HFFc6 (cell line): ENCODE measurements at regions not wholly inside any gene's neighbourhood (a gene's known extent, or its start where the extent isn't known, plus 50 kb on each side); places are given as distances from the start of the nearest gene placed in this dataset.

Source experiments
- DNase-seq: peaks from one replicate; pipeline ENCODE4 v3.0.0-alpha.2; 2018
- H3K27ac Mint-ChIP-seq: 2 replicates; pipeline ENCODE4 v1.8.0; 2020; ENCODE audit warnings: mild to moderate bottlenecking, mixed read lengths
- H3K27me3 Mint-ChIP-seq: 2 replicates; pipeline ENCODE4 v1.8.0; 2021; ENCODE audit warnings: mild to moderate bottlenecking, moderate library complexity, mixed read lengths; ENCODE audit not compliant: insufficient read depth
- H3K36me3 Mint-ChIP-seq: 2 replicates; pipeline ENCODE4 v1.8.0; 2021; ENCODE audit warnings: low read depth, mixed read lengths
- H3K4me1 Mint-ChIP-seq: 2 replicates; pipeline ENCODE4 v1.8.0; 2020; ENCODE audit warnings: low read depth, mixed read lengths
- H3K4me3 Mint-ChIP-seq: 2 replicates; pipeline ENCODE4 v1.8.0; 2020; ENCODE audit warnings: mild to moderate bottlenecking, moderate library complexity, mixed read lengths
- H3K9me3 Mint-ChIP-seq: 2 replicates; pipeline ENCODE4 v1.8.0; 2020; ENCODE audit warnings: mild to moderate bottlenecking, mixed read lengths
- CTCF ChIP-seq: fragments of 200-600 bp; sonication (generic); IDR thresholded peaks from 2 replicates; pipeline ENCODE4 v1.5.0; 2021; ENCODE audit warnings: antibody characterized with exemption, mild to moderate bottlenecking

GRCh38 chr4:126056116-126056650, 741.4 kb downstream of the FAT4 start:
- no peaks in the 10 kb centered on the region for H3K4me1 Mint-ChIP-seq
- no peaks in the 10 kb centered on the region for H3K36me3 Mint-ChIP-seq
- no peak overlapping the region for H3K27ac Mint-ChIP-seq
- no peaks in the 10 kb centered on the region; the same call in 1 of the 2 replicates for H3K27me3 Mint-ChIP-seq
- no peak for TF ChIP-seq CTCF
- H3K4me3 Mint-ChIP-seq: no peak overlapping the region
- DNase-seq: no peak
- no peaks in the 10 kb centered on the region for H3K9me3 Mint-ChIP-seq

- H3K27me3 Mint-ChIP-seq: no peaks in the 10 kb centered on the region; the same call in 1 of the 2 replicates
- DNase-seq: no peak
- peaks cover 5% of the 10 kb centered on the region; the same call in 1 of the 2 replicates for H3K9me3 Mint-ChIP-seq
- no peak overlapping the region for H3K27ac Mint-ChIP-seq
- no peaks in the 10 kb centered on the region for H3K4me1 Mint-ChIP-seq
- TF ChIP-seq CTCF: no peak
- H3K4me3 Mint-ChIP-seq: no peak overlapping the region
- no peaks in the 10 kb centered on the region for H3K36me3 Mint-ChIP-seq
Measured at GRCh38 chr4:126057371-126057770, 742.6 kb downstream of the FAT4 start.

- Mint-ChIP-seq H3K27me3 (no peaks in the 10 kb centered on the region; the same call in 1 of the 2 replicates), H3K27ac (no peak overlapping the region), H3K9me3 (peaks cover 5% of the 10 kb centered on the region; the same call in 1 of the 2 replicates), H3K4me1 (no peaks in the 10 kb centered on the region), H3K36me3 (no peaks in the 10 kb centered on the region), H3K4me3 (no peak overlapping the region)
- DNase-seq: no peak
- TF ChIP-seq CTCF: no peak
Measured at GRCh38 chr4:126058596-126058995, 743.8 kb downstream of the FAT4 start.

- no peaks in the 10 kb centered on the region for H3K4me1 Mint-ChIP-seq
- no peaks in the 10 kb centered on the region; the same call in 1 of the 2 replicates for H3K27me3 Mint-ChIP-seq
- no peak for TF ChIP-seq CTCF
- peaks cover 5% of the 10 kb centered on the region; the same call in 1 of the 2 replicates for H3K9me3 Mint-ChIP-seq
- H3K4me3 Mint-ChIP-seq: no peak overlapping the region
- H3K36me3 Mint-ChIP-seq: no peaks in the 10 kb centered on the region
- DNase-seq: no peak
- no peak overlapping the region for H3K27ac Mint-ChIP-seq
Measured at GRCh38 chr4:126061655-126062054, 746.9 kb downstream of the FAT4 start.

- H3K27ac Mint-ChIP-seq: no peak overlapping the region
- DNase-seq: no peak
- H3K36me3 Mint-ChIP-seq: no peaks in the 10 kb centered on the region
- H3K4me1 Mint-ChIP-seq: no peaks in the 10 kb centered on the region
- TF ChIP-seq CTCF: no peak
- H3K4me3 Mint-ChIP-seq: no peak overlapping the region
- no peaks in the 10 kb centered on the region for H3K27me3 Mint-ChIP-seq
- peaks cover 5% of the 10 kb centered on the region; the same call in 1 of the 2 replicates for H3K9me3 Mint-ChIP-seq
Measured at GRCh38 chr4:126065016-126065415, 750.3 kb downstream of the FAT4 start.
